HL-60 (cell line): ENCODE measurements at regions not wholly inside any gene's neighbourhood (a gene's known extent, or its start where the extent isn't known, plus 50 kb on each side); places are given as distances from the start of the nearest gene placed in this dataset.

Experiments
- DNase-seq, 2 experiments: peaks; one replicate each; pipeline ENCODE4 v3.0.0-alpha.2; 2010 to 2020; ENCODE audit warnings: low read depth in 1 of 2, low spot score in 1 of 2
- H3K27ac ChIP-seq: fragments of 250-450 bp; sonication (Bioruptor Pico); replicated peaks from 2 replicates; pipeline ENCODE4 v1.5.1; 2020; ENCODE audit warnings: mild to moderate bottlenecking, moderate library complexity
- H3K27me3 ChIP-seq: fragments of 250-450 bp; sonication (Bioruptor Pico); 2 replicates; pipeline ENCODE4 v1.5.1; 2021; ENCODE audit warnings: mild to moderate bottlenecking, moderate library complexity; ENCODE audit not compliant: insufficient read depth, poor library complexity, severe bottlenecking
- H3K4me3 ChIP-seq: replicated peaks from 2 replicates; pipeline ENCODE4 v1.5.1; 2011; ENCODE audit warnings: mild to moderate bottlenecking, control low read depth, low read length; ENCODE audit not compliant: insufficient read depth
- CTCF ChIP-seq: IDR thresholded peaks from one replicate; pipeline ENCODE4 v1.5.1; 2011; ENCODE audit warnings: low read length, control low read depth, inconsistent platforms; ENCODE audit not compliant: insufficient read depth
- GABPA ChIP-seq: IDR thresholded peaks from 2 replicates; pipeline ENCODE4 v1.6.1; 2012; ENCODE audit warnings: low read depth
- POLR2AphosphoS5 ChIP-seq: IDR thresholded peaks from 2 replicates; pipeline ENCODE4 v1.6.1; 2012; ENCODE audit warnings: low read depth
- SPI1 ChIP-seq: IDR thresholded peaks from 2 replicates; pipeline ENCODE4 v1.6.1; 2012; ENCODE audit warnings: low read depth, mild to moderate bottlenecking, borderline replicate concordance
- TF ChIP-seq, protein P1 (sequence below): IDR thresholded peaks from 2 replicates; pipeline ENCODE4 v1.6.1; 2012; ENCODE audit warnings: low read depth; ENCODE audit not compliant: insufficient replicate concordance

GRCh38 chr5:164300295-164300694, 794.9 kb downstream of the MAT2B start:
- DNase-seq, result no peak
- Histone ChIP-seq H3K27ac (no peak overlapping the region), H3K27me3 (no peaks in the 10 kb centered on the region), H3K4me3 (no peak overlapping the region)
- no peak for TF ChIP-seq CTCF
- TF ChIP-seq, protein P1, sequence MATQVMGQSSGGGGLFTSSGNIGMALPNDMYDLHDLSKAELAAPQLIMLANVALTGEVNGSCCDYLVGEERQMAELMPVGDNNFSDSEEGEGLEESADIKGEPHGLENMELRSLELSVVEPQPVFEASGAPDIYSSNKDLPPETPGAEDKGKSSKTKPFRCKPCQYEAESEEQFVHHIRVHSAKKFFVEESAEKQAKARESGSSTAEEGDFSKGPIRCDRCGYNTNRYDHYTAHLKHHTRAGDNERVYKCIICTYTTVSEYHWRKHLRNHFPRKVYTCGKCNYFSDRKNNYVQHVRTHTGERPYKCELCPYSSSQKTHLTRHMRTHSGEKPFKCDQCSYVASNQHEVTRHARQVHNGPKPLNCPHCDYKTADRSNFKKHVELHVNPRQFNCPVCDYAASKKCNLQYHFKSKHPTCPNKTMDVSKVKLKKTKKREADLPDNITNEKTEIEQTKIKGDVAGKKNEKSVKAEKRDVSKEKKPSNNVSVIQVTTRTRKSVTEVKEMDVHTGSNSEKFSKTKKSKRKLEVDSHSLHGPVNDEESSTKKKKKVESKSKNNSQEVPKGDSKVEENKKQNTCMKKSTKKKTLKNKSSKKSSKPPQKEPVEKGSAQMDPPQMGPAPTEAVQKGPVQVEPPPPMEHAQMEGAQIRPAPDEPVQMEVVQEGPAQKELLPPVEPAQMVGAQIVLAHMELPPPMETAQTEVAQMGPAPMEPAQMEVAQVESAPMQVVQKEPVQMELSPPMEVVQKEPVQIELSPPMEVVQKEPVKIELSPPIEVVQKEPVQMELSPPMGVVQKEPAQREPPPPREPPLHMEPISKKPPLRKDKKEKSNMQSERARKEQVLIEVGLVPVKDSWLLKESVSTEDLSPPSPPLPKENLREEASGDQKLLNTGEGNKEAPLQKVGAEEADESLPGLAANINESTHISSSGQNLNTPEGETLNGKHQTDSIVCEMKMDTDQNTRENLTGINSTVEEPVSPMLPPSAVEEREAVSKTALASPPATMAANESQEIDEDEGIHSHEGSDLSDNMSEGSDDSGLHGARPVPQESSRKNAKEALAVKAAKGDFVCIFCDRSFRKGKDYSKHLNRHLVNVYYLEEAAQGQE, result no peak

GRCh38 chr5:164301136-164301535, 795.7 kb downstream of the MAT2B start:
- no peak for DNase-seq
- H3K27me3 ChIP-seq, result no peaks in the 10 kb centered on the region
- H3K27ac ChIP-seq, result no peak overlapping the region
- TF ChIP-seq GABPA, result no peak
- TF ChIP-seq, protein P1, result no peak
- TF ChIP-seq CTCF, result no peak
- TF ChIP-seq POLR2AphosphoS5, result no peak
- no peak for TF ChIP-seq SPI1
- no peak overlapping the region for H3K4me3 ChIP-seq

DNA sequence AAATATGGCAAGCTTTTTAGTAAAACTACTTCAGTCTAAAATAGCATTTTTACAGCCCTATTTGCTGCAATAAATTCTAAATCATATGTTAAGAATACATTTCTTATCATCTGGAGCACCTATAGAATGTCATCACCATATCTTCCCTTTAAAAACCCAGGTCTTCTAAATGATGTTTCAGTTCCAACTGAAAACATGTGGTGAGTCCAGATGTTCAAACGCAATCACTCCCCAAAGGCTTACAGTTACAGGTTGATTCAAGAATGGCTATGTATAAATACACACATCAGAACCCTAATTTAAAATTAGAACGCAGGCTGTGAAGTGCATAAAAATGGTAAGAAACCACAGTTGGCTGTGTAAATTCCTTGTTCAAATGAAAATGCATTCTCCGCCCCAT, 796.3 kb downstream of the MAT2B start:
- no peak overlapping the region for H3K4me3 ChIP-seq
- no peak overlapping the region for H3K27ac ChIP-seq

More for the DNA sequence above, 796.3 kb downstream of the MAT2B start:
- TF ChIP-seq SPI1 (no peak), GABPA (no peak), POLR2AphosphoS5 (no peak), CTCF (no peak)
- TF ChIP-seq, protein P1, result no peak
- DNase-seq, result no peak
- no peaks in the 10 kb centered on the region for H3K27me3 ChIP-seq
